OCI-LY3 (cell line): ENCODE measurements at regions not wholly inside any gene's neighbourhood (a gene's known extent, or its start where the extent isn't known, plus 50 kb on each side); places are given as distances from the start of the nearest gene placed in this dataset.

Source experiments
- H2AFZ ChIP-seq: fragments of 200-600, 300-600 bp; shearing (Covaris generic); 2 replicates; pipeline ENCODE4 v1.6.0; 2014; ENCODE audit warnings: antibody characterized with exemption, low read depth, low read length
- H3K27ac ChIP-seq: fragments of 200-600, 300-600 bp; sonication (generic); 2 replicates; pipeline ENCODE4 v1.5.1; 2014; ENCODE audit warnings: mild to moderate bottlenecking, low read length, moderate library complexity, mixed read lengths
- H3K27me3 ChIP-seq: fragments of 200-600, 300-600 bp; sonication (generic); 2 replicates; pipeline ENCODE4 v1.6.1; 2014; ENCODE audit warnings: low read depth, low read length, mixed read lengths
- H3K36me3 ChIP-seq: fragments of 200-600, 300-600 bp; sonication (generic); replicated peaks from 2 replicates; pipeline ENCODE3; 2014; ENCODE audit warnings: low read depth, low read length, mixed read lengths
- H3K4me1 ChIP-seq: fragments of 300-600, 200-600 bp; sonication (generic); 2 replicates; pipeline ENCODE4 v1.6.1; 2014; ENCODE audit warnings: low read length, mixed read lengths
- H3K4me2 ChIP-seq: fragments of 200-600, 300-600 bp; sonication (generic); 2 replicates; pipeline ENCODE4 v1.6.1; 2014; ENCODE audit warnings: low read length, mixed read lengths
- H3K4me3 ChIP-seq: fragments of 300-600, 200-600 bp; sonication (generic); 2 replicates; pipeline ENCODE4 v1.5.1; 2014; ENCODE audit warnings: antibody characterized with exemption, mild to moderate bottlenecking, low read length, moderate library complexity
- H3K79me2 ChIP-seq: fragments of 300-600, 200-600 bp; shearing (Covaris generic); 2 replicates; pipeline ENCODE4 v1.6.1; 2014; ENCODE audit warnings: mild to moderate bottlenecking, low read length, mixed read lengths
- H3K9ac ChIP-seq: fragments of 300-600, 200-600 bp; shearing (Covaris generic); 2 replicates; pipeline ENCODE4 v1.6.0; 2014; ENCODE audit warnings: mild to moderate bottlenecking, low read length, moderate library complexity
- H3K9me3 ChIP-seq: fragments of 200-600, 300-600 bp; shearing (Covaris generic); 2 replicates; pipeline ENCODE4 v1.6.1; 2014; ENCODE audit warnings: low read length, mixed read lengths; ENCODE audit not compliant: insufficient read depth
- H4K20me1 ChIP-seq: fragments of 200-600, 300-600 bp; sonication (generic); 2 replicates; pipeline ENCODE4 v1.6.1; 2016; ENCODE audit warnings: low read length, mixed read lengths; ENCODE audit not compliant: insufficient read depth
- EZH2phosphoT487 ChIP-seq: fragments of 200-600 bp; shearing (Covaris generic); IDR thresholded peaks from 2 replicates; pipeline ENCODE4 v1.6.1; 2018; ENCODE audit warnings: antibody characterized with exemption, mixed run types, low read depth
- TF ChIP-seq, protein P1 (sequence below): fragments of 200-600, 300-600 bp; sonication (generic); IDR thresholded peaks from 2 replicates; pipeline ENCODE4 v1.5.1; 2014; ENCODE audit warnings: antibody characterized with exemption, low read length, low read depth

DNA sequence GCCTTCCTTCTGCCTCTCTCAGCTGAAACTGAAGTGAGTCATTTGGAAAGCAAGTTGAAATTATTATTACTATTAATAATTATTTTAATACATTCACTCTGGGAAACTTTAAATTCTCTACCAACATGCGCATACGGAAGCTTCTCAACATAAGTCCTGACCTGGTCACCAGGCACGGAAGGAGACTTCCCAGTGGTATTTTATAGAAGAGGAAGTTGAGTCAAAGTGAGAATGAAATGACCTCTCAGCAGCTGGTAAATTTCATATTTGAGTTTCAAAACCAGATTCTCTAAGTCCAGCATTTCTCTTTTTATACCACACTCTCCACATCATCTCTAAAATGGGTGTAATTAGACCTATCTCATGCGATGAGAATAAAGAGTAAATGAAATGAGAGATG is 747.4 kb downstream of the VRK1 start:
- Histone ChIP-seq H3K4me1 (no peaks in the 10 kb centered on the region), H3K27me3 (peaks cover 8% of the 10 kb centered on the region; the same call in 1 of the 2 replicates), H3K27ac (no peak overlapping the region), H3K79me2 (no peaks in the 10 kb centered on the region), H3K4me3 (no peak overlapping the region), H2AFZ (no peak overlapping the region), H3K9ac (no peak overlapping the region), H3K36me3 (no peaks in the 10 kb centered on the region), H3K9me3 (no peaks in the 10 kb centered on the region), H3K4me2 (no peak overlapping the region), H4K20me1 (no peaks in the 10 kb centered on the region)
- TF ChIP-seq, protein P1, sequence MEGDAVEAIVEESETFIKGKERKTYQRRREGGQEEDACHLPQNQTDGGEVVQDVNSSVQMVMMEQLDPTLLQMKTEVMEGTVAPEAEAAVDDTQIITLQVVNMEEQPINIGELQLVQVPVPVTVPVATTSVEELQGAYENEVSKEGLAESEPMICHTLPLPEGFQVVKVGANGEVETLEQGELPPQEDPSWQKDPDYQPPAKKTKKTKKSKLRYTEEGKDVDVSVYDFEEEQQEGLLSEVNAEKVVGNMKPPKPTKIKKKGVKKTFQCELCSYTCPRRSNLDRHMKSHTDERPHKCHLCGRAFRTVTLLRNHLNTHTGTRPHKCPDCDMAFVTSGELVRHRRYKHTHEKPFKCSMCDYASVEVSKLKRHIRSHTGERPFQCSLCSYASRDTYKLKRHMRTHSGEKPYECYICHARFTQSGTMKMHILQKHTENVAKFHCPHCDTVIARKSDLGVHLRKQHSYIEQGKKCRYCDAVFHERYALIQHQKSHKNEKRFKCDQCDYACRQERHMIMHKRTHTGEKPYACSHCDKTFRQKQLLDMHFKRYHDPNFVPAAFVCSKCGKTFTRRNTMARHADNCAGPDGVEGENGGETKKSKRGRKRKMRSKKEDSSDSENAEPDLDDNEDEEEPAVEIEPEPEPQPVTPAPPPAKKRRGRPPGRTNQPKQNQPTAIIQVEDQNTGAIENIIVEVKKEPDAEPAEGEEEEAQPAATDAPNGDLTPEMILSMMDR, result no peak
- TF ChIP-seq EZH2phosphoT487, result no peak

DNA sequence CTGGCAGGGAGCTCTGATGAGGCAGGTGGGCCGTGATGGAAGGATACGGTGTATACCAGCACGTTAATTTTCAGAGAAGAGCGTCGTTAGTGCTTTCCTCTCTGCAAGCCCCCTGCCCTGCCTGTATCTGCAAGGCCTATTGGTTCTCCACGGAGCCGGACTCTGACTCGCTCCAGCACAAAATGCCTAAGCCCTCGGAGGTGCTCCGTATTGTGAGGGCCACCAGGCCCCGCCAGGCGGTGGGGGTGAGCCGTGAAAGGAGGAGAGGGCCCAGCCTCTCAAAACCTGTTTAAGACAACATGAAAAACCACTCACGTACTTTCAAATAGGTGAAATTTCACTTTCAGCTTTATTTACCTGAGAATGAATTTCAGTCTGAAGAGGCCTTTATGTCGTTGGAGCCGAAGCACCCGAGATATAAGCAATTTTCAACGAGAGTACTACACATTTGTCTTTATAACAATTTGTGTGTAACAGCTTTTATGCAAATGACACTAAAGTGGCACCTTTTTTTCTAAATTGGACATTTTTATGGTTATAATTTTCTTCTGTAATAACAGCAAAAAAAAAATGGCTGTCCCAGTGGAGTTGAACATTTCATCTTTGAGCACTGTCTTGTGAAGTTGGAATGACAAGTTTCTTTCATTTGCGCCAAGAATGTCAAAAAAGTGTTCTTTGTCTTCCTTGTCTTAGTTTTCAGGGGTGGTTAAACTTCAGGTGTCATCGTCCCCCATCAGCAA is 749.5 kb downstream of the VRK1 start:
- TF ChIP-seq, protein P1, result no peak
- TF ChIP-seq EZH2phosphoT487, result no peak
- no peak overlapping the region for H2AFZ ChIP-seq
- H3K79me2 ChIP-seq, result no peaks in the 10 kb centered on the region
- H3K27me3 ChIP-seq, result 0 out of 2 replicates have a peak, but pooled peaks cover 3% of the 10 kb centered on the region
- no peak overlapping the region for H3K4me2 ChIP-seq
- H3K36me3 ChIP-seq, result no peaks in the 10 kb centered on the region
- no peaks in the 10 kb centered on the region for H4K20me1 ChIP-seq
- no peaks in the 10 kb centered on the region for H3K4me1 ChIP-seq
- H3K4me3 ChIP-seq, result no peak overlapping the region
- no peak overlapping the region for H3K27ac ChIP-seq
- no peaks in the 10 kb centered on the region for H3K9me3 ChIP-seq
- no peak overlapping the region for H3K9ac ChIP-seq

DNA sequence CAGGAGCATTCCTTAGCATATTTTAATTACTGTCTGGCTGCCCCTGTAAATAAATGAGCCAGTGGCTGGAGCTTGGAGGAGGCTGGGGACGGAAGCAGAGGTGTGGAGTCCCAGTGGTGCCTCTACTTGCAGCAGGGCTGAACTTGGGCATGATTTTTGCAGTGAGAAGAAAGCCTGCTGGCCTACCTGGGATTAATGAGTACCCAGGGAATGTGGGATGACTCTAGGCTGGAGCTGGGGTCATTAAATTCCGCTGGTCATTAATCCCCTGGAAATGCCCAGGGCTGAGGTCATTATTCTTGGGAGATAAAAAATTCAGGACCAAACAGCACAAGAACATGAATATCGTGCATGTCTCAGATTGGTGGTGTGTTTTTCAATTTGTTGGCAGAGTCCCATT is 753.3 kb downstream of the VRK1 start:
- Histone ChIP-seq H3K9me3 (no peaks in the 10 kb centered on the region), H3K36me3 (no peaks in the 10 kb centered on the region), H3K4me3 (no peak overlapping the region), H3K9ac (no peak overlapping the region), H3K4me1 (no peaks in the 10 kb centered on the region), H3K27ac (no peak overlapping the region), H2AFZ (no peak overlapping the region), H3K4me2 (no peak overlapping the region), H4K20me1 (no peaks in the 10 kb centered on the region), H3K27me3 (no peaks in the 10 kb centered on the region), H3K79me2 (no peaks in the 10 kb centered on the region)
- TF ChIP-seq EZH2phosphoT487, result no peak
- TF ChIP-seq, protein P1, result no peak

DNA sequence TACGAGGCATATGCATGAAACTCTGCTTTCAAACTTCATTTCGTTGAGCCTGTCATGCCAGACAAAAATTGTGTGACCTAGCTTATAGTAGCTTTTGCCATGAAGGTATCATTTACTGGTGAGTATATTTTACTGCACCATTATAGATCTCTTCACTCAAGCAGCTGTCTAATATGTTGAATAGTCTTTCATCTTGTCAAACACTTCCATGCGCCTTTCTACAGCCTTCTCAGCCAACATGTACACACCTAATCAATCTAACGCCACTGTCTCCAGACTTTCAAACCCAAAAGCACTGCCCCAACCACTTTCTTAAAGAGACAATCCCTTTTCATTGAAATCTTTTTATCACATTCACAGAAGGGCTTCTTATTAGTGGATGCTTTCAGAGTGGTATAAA is 757.4 kb downstream of the VRK1 start:
- no peak for TF ChIP-seq EZH2phosphoT487
- TF ChIP-seq, protein P1, result no peak
- no peaks in the 10 kb centered on the region for H3K36me3 ChIP-seq
- no peak overlapping the region for H3K4me2 ChIP-seq
- no peak overlapping the region for H2AFZ ChIP-seq
- H3K79me2 ChIP-seq, result no peaks in the 10 kb centered on the region
- H3K9ac ChIP-seq, result no peak overlapping the region
- H3K27me3 ChIP-seq, result 0 out of 2 replicates have a peak, but pooled peaks cover 6% of the 10 kb centered on the region
- H3K4me3 ChIP-seq, result no peak overlapping the region
- H3K27ac ChIP-seq, result no peak overlapping the region
- H4K20me1 ChIP-seq, result no peaks in the 10 kb centered on the region
- H3K4me1 ChIP-seq, result no peaks in the 10 kb centered on the region
- no peaks in the 10 kb centered on the region for H3K9me3 ChIP-seq
